ENCODE measurements at regions not wholly inside any gene's neighbourhood (a gene's known extent, or its start where the extent isn't known, plus 50 kb on each side); places are given as distances from the start of the nearest gene placed in this dataset.
"Not testable (repeated sequence)": the region's sequence is repeated elsewhere in the genome, so short reads cannot be mapped to it uniquely, and the experiment has no call there.

DNA sequence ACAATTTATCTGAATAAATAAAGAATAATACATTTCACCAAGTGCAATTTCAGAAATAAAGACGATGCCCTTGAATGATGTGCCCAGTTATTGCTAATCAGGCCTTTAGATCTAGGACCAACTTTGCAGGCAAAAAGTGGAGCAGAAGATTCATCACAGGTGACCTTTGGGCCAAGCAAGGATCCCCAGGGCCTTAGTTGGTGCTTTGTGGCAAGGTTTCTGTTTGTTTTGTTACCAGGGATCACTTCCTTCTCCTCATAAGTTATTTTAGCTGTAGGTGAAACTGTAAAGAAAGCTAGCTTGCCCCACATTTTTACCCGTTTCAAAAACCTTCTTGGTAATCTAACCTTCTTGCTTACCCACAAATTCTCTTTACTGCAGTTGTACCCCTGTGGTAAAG is 323.2 kb downstream of the NEBL start:
- TF ChIP-seq, protein P1, sequence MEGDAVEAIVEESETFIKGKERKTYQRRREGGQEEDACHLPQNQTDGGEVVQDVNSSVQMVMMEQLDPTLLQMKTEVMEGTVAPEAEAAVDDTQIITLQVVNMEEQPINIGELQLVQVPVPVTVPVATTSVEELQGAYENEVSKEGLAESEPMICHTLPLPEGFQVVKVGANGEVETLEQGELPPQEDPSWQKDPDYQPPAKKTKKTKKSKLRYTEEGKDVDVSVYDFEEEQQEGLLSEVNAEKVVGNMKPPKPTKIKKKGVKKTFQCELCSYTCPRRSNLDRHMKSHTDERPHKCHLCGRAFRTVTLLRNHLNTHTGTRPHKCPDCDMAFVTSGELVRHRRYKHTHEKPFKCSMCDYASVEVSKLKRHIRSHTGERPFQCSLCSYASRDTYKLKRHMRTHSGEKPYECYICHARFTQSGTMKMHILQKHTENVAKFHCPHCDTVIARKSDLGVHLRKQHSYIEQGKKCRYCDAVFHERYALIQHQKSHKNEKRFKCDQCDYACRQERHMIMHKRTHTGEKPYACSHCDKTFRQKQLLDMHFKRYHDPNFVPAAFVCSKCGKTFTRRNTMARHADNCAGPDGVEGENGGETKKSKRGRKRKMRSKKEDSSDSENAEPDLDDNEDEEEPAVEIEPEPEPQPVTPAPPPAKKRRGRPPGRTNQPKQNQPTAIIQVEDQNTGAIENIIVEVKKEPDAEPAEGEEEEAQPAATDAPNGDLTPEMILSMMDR (conservative IDR thresholded peaks at IDR 0.05; ENCODE audit: low read length) = no peak
- H3K4me3 ChIP-seq (ENCODE audit: low read length) = no peak overlapping the region
- DNase-seq (ENCODE audit: low read depth) = no peak

DNA sequence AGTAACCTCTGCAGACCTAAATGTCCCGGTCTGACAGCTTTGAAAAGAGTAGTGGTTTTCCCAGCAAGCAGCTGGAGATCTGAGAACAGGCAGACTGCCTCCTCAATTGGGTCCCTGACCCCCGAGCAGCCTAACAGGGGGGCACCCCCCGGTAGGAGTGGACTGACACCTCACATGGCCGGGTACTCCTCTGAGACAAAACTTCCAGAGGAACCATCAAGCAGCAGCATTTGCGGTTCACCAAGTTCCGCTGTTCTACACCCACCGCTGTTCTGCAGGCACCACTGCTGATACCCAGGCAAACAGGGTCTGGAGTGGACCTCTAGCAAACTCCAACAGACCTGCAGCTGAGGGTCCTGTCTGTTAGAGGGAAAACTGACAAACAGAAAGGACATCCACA is 341.1 kb downstream of the NEBL start:
- not testable (repeated sequence) for DNase-seq (ENCODE audit: low read depth); H3K4me3 ChIP-seq (ENCODE audit: low read length)

DNA sequence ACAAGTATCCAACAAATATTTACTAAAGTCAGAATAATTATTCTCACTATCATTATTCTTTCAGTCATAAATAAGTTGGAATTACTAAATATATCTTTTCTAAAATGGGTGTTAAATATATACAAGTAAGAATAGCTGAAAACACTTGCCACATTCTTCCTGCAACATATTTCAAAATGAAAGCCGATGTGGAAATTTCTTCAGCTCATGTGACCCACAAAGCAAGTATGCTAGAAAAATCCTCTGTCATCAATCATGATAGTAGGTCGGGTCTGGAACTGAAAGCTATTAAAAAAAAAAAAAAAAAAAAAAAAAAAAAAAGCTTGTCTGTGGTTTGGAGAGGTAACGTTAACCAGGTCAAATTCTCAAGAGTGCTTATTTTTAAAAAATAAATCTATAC is 344.7 kb downstream of the NEBL start:
- no peak for DNase-seq (ENCODE audit: low read depth)
- TF ChIP-seq, protein P1 (conservative IDR thresholded peaks at IDR 0.05; ENCODE audit: low read length) = no peak
- H3K4me3 ChIP-seq (ENCODE audit: low read length) = no peak overlapping the region

DNA sequence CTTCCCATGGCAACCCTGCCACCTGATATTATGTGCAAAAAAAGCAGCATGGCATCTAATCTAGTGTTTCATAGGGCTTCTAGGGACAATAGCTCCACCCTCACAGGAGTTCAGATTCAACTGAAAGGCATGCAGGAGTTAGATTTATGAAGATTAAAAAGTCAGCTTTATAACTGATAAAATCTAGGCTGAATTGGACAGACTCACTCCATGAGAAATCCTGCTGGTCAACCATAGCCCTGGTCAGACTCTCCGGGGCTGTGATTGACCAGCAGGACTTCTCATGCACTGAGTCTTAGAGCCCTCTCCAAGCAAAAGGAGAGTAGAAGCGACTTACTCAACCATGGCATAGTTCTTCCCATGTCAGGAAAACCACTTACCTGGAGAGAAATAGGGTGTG is 345.4 kb downstream of the NEBL start:
- H3K4me3 ChIP-seq (ENCODE audit: low read length) = no peak overlapping the region
- TF ChIP-seq, protein P1 (conservative IDR thresholded peaks at IDR 0.05; ENCODE audit: low read length) = no peak
- no peak for DNase-seq (ENCODE audit: low read depth)

DNA sequence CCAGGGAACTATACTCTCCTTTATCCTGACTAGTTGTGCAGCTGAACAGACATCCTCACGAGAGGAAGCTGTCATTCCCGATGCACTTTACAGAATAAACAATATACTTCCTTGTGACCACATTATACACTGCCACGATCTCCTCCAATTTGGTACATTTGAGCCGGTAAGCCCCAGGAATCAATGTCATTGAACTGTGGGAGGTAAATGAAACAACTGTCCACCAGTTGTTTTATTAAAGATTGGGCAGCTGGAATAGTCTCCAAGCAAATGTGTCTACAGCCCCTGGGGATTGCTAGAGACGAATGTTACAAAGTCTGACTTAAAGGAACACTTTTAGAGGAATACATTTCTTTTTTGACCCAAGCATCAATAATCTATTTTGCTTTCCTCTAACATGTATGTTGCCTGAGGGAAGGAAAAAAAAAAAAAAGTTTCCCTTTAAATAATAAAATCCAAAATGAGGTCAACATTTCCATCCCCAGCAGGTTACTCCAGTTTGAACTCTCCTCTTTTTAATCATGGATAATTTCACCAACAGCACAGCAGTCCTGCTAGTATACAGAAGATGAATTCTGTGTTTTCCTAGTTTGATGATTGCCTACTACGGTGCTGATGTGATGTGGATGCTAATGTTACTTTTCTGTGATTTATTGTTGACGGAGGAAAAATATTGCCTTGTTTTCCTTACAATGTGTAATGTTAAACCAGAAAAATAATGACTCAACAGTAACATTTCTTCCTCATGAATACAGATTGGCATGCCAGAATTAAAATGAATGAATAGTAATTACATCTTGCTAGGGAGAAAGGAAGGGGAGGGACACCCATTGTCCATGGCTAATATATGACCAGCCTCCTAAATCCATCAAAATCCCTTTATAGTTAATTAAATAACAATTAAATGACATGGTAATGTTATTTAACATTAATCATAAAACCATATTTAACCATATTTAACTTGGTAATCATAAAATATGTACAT is 360.9 kb downstream of the NEBL start:
- no peak for DNase-seq (ENCODE audit: low read depth)
- no peak overlapping the region for H3K4me3 ChIP-seq (ENCODE audit: low read length)
- TF ChIP-seq, protein P1 (conservative IDR thresholded peaks at IDR 0.05; ENCODE audit: low read length) = no peak

DNA sequence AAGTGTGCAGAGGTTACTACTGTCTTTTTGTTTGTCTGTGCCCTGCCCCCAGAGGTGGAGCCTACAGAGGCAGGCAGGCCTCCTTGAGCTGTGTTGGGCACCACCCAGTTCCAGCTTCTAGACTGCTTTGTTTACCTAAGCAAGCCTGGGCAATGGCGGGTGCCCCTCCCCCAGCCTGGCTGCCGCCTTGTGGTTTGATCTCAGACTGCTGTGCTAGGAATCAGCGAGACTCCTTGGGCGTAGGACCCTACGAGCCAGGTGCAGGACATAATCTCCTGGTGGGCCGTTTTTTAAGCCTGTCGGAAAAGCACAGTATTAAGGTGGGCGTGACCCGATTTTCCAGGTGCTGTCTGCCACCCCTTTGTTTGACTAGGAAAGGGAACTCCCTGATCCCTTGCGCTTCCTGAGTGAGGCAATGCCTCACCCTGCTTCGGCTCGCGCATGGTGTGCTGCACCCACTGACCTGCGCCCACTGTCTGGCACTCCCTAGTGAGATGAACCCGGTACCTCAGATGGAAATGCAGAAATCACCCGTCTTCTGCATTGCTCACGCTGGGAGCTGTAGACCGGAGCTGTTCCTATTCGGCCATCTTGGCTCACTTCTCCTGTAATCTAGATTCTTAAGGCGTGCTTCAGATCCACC is 365.7 kb downstream of the NEBL start:
- H3K4me3 ChIP-seq (ENCODE audit: low read length); DNase-seq (ENCODE audit: low read depth): not testable (repeated sequence)

DNA sequence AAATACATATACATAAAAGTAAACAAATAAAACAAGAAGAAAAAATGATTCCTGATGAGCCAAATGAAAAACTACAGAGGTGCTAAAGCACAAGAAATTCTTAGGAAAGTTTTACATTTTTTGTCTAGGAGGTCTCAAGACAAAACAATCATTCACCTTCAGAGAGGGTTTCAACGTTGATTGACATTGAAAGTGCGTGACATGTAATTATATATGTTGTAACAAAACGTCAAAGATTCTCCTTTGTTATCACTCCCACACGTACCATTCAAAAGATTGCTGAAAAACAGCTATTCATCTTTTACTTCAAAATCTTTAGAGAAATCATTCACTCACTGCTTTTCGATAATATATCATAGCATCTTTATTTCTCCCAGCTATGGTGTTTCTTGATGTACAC is 375.9 kb downstream of the NEBL start:
- DNase-seq (ENCODE audit: low read depth) = no peak
- TF ChIP-seq, protein P1 (conservative IDR thresholded peaks at IDR 0.05; ENCODE audit: low read length) = no peak
- no peak overlapping the region for H3K4me3 ChIP-seq (ENCODE audit: low read length)

DNA sequence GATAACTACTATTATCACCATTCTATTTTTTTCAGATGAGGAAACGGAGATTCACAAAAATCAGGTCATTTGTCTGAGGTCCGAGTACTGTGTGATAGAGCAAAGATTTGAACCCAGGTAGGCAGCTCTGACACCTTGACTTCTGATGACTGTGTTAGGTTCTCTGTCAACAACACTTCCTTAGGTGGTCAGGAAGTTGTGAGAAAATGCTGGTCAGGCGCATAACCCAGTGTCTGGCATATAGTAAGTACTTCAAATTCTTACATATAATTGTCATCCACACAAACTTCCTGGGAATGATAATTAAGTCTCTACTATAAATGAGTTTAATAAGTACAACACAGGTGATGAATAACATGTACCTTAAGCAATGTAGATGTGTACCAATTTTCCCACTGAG is 381.5 kb downstream of the NEBL start:
- TF ChIP-seq, protein P1 (conservative IDR thresholded peaks at IDR 0.05; ENCODE audit: low read length) = no peak
- no peak overlapping the region for H3K4me3 ChIP-seq (ENCODE audit: low read length)
- no peak for DNase-seq (ENCODE audit: low read depth)

Data from AG10803 (cell line).